Ishikawa (cell line): ENCODE measurements at regions not wholly inside any gene's neighbourhood (a gene's known extent, or its start where the extent isn't known, plus 50 kb on each side); places are given as distances from the start of the nearest gene placed in this dataset.

Experiments
- CEBPB ChIP-seq: IDR thresholded peaks from 2 replicates; pipeline ENCODE4 v1.6.1; 2012
- CREB1 ChIP-seq: IDR thresholded peaks from 2 replicates; pipeline ENCODE4 v1.6.1; 2012; ENCODE audit warnings: low read depth
- EGR1 ChIP-seq: IDR thresholded peaks from 2 replicates; pipeline ENCODE4 v1.6.1; 2012
- EP300 ChIP-seq: IDR thresholded peaks from 2 replicates; pipeline ENCODE4 v1.6.1; 2012; ENCODE audit warnings: borderline replicate concordance
- FOXM1 ChIP-seq: IDR thresholded peaks from 2 replicates; pipeline ENCODE4 v1.6.1; 2012; ENCODE audit warnings: low read depth, borderline replicate concordance
- RAD21 ChIP-seq: IDR thresholded peaks from 2 replicates; pipeline ENCODE4 v1.6.1; 2012; ENCODE audit warnings: low read depth
- TAF1 ChIP-seq: IDR thresholded peaks from 2 replicates; pipeline ENCODE4 v1.6.1; 2012; ENCODE audit warnings: low read depth, mild to moderate bottlenecking
- TCF12 ChIP-seq: IDR thresholded peaks from 2 replicates; pipeline ENCODE4 v1.6.1; 2012; ENCODE audit warnings: low read depth
- TEAD4 ChIP-seq: IDR thresholded peaks from 2 replicates; pipeline ENCODE4 v1.6.1; 2012
- TF ChIP-seq, protein P1 (sequence below): IDR thresholded peaks from 2 replicates; pipeline ENCODE4 v1.6.1; 2012; ENCODE audit warnings: low read depth, mild to moderate bottlenecking
- TF ChIP-seq, protein P2 (sequence below): IDR thresholded peaks from 2 replicates; pipeline ENCODE4 v1.6.1; 2012
- TF ChIP-seq, protein P3 (sequence below): IDR thresholded peaks from 2 replicates; pipeline ENCODE4 v1.6.1; 2012

DNA sequence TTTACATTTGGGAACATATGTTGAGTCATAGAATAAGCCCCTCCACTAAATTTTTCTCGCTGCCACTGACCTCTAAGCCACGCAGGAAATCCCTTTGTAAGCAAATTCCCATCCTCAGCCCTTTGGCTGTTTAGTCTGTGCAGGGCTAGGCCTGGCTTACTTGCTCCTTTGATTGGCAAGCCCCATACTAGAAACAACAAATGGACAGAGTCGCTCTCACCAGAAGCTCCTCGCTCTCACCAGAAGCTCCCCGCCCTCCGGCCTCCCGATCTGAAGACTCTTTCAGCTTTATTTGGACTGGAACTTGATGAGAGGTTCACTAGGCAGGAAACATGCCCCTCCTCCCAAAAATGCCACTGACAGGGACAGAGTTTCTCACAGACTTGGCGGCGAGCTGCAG lies 149.2 kb upstream of the EXOC2 start:
- TF ChIP-seq EP300: no peak
- TF ChIP-seq, protein P1, sequence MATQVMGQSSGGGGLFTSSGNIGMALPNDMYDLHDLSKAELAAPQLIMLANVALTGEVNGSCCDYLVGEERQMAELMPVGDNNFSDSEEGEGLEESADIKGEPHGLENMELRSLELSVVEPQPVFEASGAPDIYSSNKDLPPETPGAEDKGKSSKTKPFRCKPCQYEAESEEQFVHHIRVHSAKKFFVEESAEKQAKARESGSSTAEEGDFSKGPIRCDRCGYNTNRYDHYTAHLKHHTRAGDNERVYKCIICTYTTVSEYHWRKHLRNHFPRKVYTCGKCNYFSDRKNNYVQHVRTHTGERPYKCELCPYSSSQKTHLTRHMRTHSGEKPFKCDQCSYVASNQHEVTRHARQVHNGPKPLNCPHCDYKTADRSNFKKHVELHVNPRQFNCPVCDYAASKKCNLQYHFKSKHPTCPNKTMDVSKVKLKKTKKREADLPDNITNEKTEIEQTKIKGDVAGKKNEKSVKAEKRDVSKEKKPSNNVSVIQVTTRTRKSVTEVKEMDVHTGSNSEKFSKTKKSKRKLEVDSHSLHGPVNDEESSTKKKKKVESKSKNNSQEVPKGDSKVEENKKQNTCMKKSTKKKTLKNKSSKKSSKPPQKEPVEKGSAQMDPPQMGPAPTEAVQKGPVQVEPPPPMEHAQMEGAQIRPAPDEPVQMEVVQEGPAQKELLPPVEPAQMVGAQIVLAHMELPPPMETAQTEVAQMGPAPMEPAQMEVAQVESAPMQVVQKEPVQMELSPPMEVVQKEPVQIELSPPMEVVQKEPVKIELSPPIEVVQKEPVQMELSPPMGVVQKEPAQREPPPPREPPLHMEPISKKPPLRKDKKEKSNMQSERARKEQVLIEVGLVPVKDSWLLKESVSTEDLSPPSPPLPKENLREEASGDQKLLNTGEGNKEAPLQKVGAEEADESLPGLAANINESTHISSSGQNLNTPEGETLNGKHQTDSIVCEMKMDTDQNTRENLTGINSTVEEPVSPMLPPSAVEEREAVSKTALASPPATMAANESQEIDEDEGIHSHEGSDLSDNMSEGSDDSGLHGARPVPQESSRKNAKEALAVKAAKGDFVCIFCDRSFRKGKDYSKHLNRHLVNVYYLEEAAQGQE: no peak
- no peak for TF ChIP-seq TAF1
- TF ChIP-seq, protein P2, sequence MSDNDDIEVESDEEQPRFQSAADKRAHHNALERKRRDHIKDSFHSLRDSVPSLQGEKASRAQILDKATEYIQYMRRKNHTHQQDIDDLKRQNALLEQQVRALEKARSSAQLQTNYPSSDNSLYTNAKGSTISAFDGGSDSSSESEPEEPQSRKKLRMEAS: no peak
- no peak for TF ChIP-seq FOXM1
- TF ChIP-seq EGR1: no peak
- TF ChIP-seq TEAD4: no peak
- no peak for TF ChIP-seq CEBPB
- TF ChIP-seq RAD21: no peak
- TF ChIP-seq CREB1: no peak
- TF ChIP-seq, protein P3, sequence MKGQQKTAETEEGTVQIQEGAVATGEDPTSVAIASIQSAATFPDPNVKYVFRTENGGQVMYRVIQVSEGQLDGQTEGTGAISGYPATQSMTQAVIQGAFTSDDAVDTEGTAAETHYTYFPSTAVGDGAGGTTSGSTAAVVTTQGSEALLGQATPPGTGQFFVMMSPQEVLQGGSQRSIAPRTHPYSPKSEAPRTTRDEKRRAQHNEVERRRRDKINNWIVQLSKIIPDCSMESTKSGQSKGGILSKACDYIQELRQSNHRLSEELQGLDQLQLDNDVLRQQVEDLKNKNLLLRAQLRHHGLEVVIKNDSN: no peak
- no peak for TF ChIP-seq TCF12
